GM19193 (cell line): ENCODE measurements at regions not wholly inside any gene's neighbourhood (a gene's known extent, or its start where the extent isn't known, plus 50 kb on each side); places are given as distances from the start of the nearest gene placed in this dataset.

Source experiments
- POLR2A ChIP-seq: IDR thresholded peaks from 4 replicates; pipeline ENCODE4 v1.6.1; 2011; ENCODE audit not compliant: insufficient read depth, insufficient read length; ENCODE audit errors: extremely low read depth

GRCh38 chr11:45371251-45372115, 85.3 kb upstream of the SYT13 start:
- no peak for TF ChIP-seq POLR2A

GRCh38 chr11:45369313-45369712, 83.2 kb upstream of the SYT13 start:
- TF ChIP-seq POLR2A = no peak

GRCh38 chr11:45368697-45369096, 82.6 kb upstream of the SYT13 start:
- no peak for TF ChIP-seq POLR2A

- TF ChIP-seq POLR2A = no peak
Observed at GRCh38 chr11:45366619-45367190, 80.6 kb upstream of the SYT13 start.

DNA sequence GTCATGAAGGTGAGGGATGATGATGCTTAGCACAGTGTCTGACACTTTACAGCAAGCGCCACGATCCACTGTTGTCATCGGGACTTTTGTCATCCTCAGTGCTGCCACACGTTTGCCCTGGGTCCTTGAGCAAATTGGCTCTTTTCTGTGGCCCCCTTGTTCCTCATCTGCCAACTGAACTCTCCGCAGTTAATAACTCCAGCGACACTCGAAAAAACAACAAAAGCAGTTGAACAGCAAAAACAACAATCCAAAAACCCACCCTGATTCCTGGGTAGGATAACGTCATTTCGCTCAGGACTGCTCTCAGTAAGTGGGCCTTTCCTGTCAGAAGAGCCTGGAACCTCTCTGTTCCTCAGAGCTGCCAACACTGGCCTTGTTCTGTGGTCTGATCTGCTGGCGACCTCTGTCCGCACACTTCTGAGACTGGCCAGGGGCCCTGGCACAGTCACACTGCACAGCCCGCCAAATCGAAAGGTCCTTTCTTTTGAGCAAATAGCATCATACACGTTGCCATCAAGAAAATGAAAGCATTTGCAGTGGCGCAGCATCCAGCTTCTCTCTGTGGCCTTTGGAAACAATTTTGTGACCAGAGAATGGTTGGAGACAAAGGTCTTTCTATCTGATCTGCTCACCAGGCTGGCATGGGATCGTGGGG, 79.9 kb upstream of the SYT13 start:
- TF ChIP-seq POLR2A = no peak

DNA sequence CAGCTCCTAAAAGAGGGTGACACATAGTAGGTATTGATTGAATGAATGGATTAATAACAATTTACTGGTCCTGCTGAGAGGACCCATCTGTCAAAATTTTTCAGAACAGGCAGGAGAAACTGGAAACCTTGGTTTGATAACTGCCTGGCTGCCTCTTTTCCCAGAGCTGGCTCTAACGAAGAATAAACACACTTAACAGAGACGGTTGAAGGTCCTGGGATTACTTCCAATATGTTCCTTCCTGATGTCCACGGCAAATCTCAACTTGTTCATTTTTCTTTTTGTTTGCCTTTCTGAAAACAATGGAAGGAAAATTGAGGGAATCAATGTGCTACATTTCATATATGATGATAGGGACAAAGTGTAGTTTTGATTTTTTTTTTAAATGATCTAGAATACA, 76.5 kb upstream of the SYT13 start:
- TF ChIP-seq POLR2A = no peak

DNA sequence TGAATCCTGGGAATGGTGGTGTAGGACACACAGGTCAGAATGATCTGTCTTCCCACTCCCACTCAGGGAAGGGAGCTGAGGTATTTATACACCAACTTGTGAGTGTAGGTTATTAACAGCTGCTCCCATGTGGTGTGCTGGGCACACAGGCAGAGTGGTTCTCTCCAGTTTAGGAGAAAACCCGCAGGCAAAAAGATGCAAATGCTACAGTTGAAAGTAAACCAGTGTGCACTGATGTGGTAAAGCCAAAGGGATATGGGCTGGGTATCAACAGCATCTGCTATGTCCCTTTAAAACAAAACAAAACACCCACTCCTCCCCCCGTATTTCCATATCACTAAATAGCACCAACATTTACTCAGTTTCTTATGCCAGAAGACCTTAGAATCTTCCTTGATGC, 75.4 kb upstream of the SYT13 start:
- TF ChIP-seq POLR2A = no peak

GRCh38 chr11:45355706-45356041, 69.5 kb upstream of the SYT13 start:
- TF ChIP-seq POLR2A = no peak

- TF ChIP-seq POLR2A = peak; percentile 31
Observed at GRCh38 chr11:45354976-45355705, 69.0 kb upstream of the SYT13 start.

- no peak for TF ChIP-seq POLR2A
Observed at GRCh38 chr11:45348729-45349128, 62.6 kb upstream of the SYT13 start.

DNA sequence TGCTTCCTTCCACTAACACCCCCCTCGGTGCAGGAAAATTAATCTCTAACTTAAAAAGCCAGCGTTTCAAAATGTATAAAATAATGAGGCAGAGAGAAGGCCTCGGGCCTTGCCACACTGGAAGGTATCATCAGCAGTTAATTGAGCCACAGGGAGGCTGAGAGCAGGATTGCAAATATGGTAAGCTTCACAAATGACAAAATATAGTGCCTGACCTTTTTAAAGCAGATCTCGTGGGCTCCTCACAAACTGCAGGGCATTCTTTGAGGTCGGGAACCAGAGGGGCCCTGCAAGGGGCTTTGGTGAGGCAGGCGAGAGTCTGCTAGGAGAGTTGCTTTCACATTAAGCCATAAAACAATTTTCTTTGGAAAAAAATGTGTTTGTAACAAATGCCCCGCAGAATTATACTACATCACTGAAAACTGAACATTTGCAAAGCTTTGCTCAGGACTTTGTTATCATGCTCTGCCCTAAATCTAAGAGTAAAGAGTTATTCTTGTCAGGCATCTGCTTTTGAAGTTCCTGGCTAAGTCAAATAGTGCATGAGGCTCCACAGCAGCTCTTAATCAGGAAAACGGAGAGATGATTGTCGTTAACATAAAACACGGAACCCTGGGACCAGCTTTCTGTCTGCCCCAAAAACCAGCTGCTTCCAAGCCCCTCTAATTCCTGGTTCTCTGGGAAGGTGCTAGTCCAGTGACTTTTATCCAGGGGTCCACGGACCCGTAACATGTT, 61.4 kb upstream of the SYT13 start:
- no peak for TF ChIP-seq POLR2A

DNA sequence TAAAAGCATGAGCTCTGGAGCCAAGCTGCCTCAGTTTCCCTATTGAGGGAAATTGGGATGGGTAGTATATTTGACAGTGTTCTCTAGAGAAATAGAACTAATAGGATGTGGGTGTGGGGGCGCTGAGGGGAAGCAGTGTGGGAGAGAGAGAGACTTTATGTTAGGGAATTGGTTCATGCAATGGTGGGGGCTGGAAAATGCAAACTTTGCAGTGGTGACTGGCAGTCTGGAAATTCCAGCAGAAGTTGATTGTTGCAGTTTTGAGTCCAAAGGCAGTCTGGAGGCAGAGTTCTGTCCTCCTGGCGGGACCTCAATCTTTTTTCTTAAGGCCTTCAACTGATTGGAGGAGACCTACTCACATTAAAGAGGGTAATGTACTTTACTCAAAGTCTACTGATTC, 59.4 kb upstream of the SYT13 start:
- TF ChIP-seq POLR2A = no peak

GRCh38 chr11:45344028-45344427, 57.9 kb upstream of the SYT13 start:
- no peak for TF ChIP-seq POLR2A

- TF ChIP-seq POLR2A = no peak
Observed at GRCh38 chr11:45343444-45343843, 57.3 kb upstream of the SYT13 start.

GRCh38 chr11:45341372-45341771, 55.2 kb upstream of the SYT13 start:
- TF ChIP-seq POLR2A = no peak
